NB4 (cell line): ENCODE measurements at regions not wholly inside any gene's neighbourhood (a gene's known extent, or its start where the extent isn't known, plus 50 kb on each side); places are given as distances from the start of the nearest gene placed in this dataset.

Experiments used
- CTCF ChIP-seq: IDR thresholded peaks from one replicate; pipeline ENCODE4 v1.5.1; 2012; ENCODE audit warnings: low read depth, low read length
- MAX ChIP-seq: IDR thresholded peaks from 2 replicates; pipeline ENCODE4 v1.6.1; 2011; ENCODE audit warnings: low read depth, low read length
- MYC ChIP-seq: IDR thresholded peaks from 2 replicates; pipeline ENCODE4 v1.6.1; 2011; ENCODE audit warnings: low read depth, low read length
- POLR2A ChIP-seq: IDR thresholded peaks from 2 replicates; pipeline ENCODE4 v1.6.1; 2011; ENCODE audit warnings: mild to moderate bottlenecking; ENCODE audit not compliant: insufficient read length; ENCODE audit errors: extremely low read depth

GRCh38 chr15:62957130-62957529 is 85.4 kb upstream of the TPM1 start:
- TF ChIP-seq CTCF (no peak), POLR2A (no peak), MAX (no peak), MYC (no peak)
